Activated gamma-delta T cell (primary cell): ENCODE measurements at regions not wholly inside any gene's neighbourhood (a gene's known extent, or its start where the extent isn't known, plus 50 kb on each side); places are given as distances from the start of the nearest gene placed in this dataset.

ENCODE experiments used
- DNase-seq: peaks from one replicate; lab custom pipeline; 2025; lab: John Stamatoyannopoulos, UW

GRCh38 chr2:4844881-4845280 lies 847.3 kb upstream of the SOX11 start:
- no peak for DNase-seq

GRCh38 chr2:4862031-4862430 lies 830.2 kb upstream of the SOX11 start:
- no peak for DNase-seq

- no peak for DNase-seq
Measured at GRCh38 chr2:4866198-4866597, 826.0 kb upstream of the SOX11 start.

- DNase-seq: no peak
Measured at GRCh38 chr2:4868466-4868865, 823.7 kb upstream of the SOX11 start.

GRCh38 chr2:4869154-4869553 lies 823.0 kb upstream of the SOX11 start:
- no peak for DNase-seq

GRCh38 chr2:4873364-4873763 lies 818.8 kb upstream of the SOX11 start:
- DNase-seq: no peak

- DNase-seq: no peak
Measured at GRCh38 chr2:4873876-4874593, 818.1 kb upstream of the SOX11 start.

GRCh38 chr2:4882421-4882820 lies 809.8 kb upstream of the SOX11 start:
- no peak for DNase-seq

GRCh38 chr2:4882941-4883340 lies 809.2 kb upstream of the SOX11 start:
- DNase-seq: no peak

GRCh38 chr2:4883375-4883774 lies 808.8 kb upstream of the SOX11 start:
- DNase-seq: no peak

- no peak for DNase-seq
Measured at GRCh38 chr2:4884117-4884571, 808.0 kb upstream of the SOX11 start.

- DNase-seq: no peak
Measured at GRCh38 chr2:4891394-4891793, 800.8 kb upstream of the SOX11 start.

GRCh38 chr2:4895371-4895770 lies 796.8 kb upstream of the SOX11 start:
- no peak for DNase-seq

GRCh38 chr2:4898706-4899105 lies 793.5 kb upstream of the SOX11 start:
- no peak for DNase-seq

GRCh38 chr2:4900242-4900641 lies 791.9 kb upstream of the SOX11 start:
- DNase-seq: no peak

GRCh38 chr2:4900861-4901770 lies 791.1 kb upstream of the SOX11 start:
- no peak for DNase-seq

GRCh38 chr2:4903656-4904348 lies 788.4 kb upstream of the SOX11 start:
- no peak for DNase-seq

- DNase-seq: no peak
Measured at GRCh38 chr2:4908461-4908860, 783.7 kb upstream of the SOX11 start.

- DNase-seq: no peak
Measured at GRCh38 chr2:4909346-4910009, 782.7 kb upstream of the SOX11 start.

GRCh38 chr2:4914036-4914435 lies 778.1 kb upstream of the SOX11 start:
- DNase-seq: no peak

GRCh38 chr2:4914551-4914950 lies 777.6 kb upstream of the SOX11 start:
- no peak for DNase-seq

GRCh38 chr2:4915357-4915756 lies 776.8 kb upstream of the SOX11 start:
- no peak for DNase-seq
